Loucy (cell line): ENCODE measurements at regions not wholly inside any gene's neighbourhood (a gene's known extent, or its start where the extent isn't known, plus 50 kb on each side); places are given as distances from the start of the nearest gene placed in this dataset.

Experiments used
- CTCF ChIP-seq: fragments of 200-600 bp; sonication (generic); conservative IDR thresholded peaks from 2 replicates; pipeline ENCODE4 v1.5.1; 2014; ENCODE audit warnings: mild to moderate bottlenecking, antibody characterized with exemption, low read length
- EZH2phosphoT487 ChIP-seq: fragments of 200-600 bp; IDR thresholded peaks from 2 replicates; pipeline ENCODE4 v1.6.1; 2018; ENCODE audit warnings: antibody characterized with exemption, mild to moderate bottlenecking, moderate library complexity, borderline replicate concordance

- no peak for TF ChIP-seq CTCF
- no peak for TF ChIP-seq EZH2phosphoT487
These were observed 164.8 kb upstream of the ZIC3 start for GRCh38 chrX:137401092-137401491.
